ENCODE measurements at regions not wholly inside any gene's neighbourhood (a gene's known extent, or its start where the extent isn't known, plus 50 kb on each side); places are given as distances from the start of the nearest gene placed in this dataset.

DNA sequence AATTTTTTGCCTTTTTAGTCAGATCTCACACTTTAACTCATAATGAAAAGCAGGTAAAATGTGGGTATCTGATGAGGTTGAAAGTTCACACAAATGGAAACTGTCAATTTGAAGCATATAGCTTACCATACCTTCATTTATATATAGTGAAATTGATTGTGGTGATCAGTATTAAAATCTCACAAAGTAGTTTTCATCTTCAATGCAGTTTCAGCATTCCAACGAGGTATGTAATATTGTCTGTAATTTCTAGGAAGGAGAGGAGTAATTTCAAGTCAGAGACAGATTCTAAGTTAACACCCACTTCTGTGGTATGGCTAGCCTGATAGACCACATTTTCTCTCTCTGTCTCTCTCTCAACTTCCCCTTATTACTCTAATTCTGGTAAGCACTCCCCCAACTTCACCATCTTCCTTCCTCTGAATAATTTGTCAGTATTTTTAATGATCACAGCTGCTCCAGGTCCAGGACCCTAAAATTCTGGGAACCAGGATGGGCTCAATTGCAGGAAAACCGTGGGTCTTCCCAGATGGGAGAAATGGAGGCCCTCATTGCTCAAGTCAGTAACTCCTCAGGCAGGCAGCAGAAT, 455.7 kb downstream of the FGF9 start:
- DNase-seq (ENCODE audit: low read depth, low spot score), result no peak

GRCh38 chr13:22127277-22128164, 456.6 kb downstream of the FGF9 start:
- DNase-seq (ENCODE audit: low read depth, low spot score), result no peak

GRCh38 chr13:22128441-22129408, 457.9 kb downstream of the FGF9 start:
- no peak for DNase-seq (ENCODE audit: low read depth, low spot score)

DNA sequence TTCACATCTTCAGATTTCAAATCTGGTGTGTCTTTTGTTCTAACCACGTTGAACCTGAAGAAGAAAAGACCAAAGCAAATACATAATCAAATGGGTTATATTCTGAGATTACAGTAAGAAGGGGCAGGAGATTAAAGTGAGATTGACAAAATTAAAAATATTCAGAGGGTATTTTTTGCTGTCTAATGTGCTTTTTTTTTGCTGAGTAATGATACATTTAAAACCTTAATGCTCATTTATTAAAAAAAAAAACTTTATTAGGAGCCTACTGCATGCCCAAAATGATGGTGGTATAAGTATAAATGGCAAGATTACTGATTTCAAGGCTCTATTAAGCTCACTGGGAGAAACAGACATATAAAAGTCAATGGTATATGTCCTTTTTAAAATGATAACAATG, 459.4 kb downstream of the FGF9 start:
- no peak for DNase-seq (ENCODE audit: low read depth, low spot score)

DNA sequence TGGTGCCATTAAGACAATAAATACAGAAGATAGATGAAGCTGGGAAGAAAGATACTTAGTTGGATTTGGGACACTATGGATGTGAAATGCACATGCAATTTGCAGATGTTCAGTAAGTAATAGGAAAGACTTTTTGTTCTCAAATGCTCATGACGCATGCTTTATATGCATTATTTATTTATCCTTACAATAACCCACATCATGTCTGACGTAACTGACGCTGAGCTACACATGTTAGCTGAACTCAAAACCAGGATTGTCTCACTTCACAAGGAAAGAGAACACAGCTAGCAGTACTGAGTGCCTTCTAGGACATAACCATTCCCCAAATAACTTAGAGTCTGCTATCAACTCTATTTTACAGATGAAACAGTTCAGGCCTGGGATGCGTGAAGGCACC, 463.4 kb downstream of the FGF9 start:
- no peak for DNase-seq (ENCODE audit: low read depth, low spot score)

DNA sequence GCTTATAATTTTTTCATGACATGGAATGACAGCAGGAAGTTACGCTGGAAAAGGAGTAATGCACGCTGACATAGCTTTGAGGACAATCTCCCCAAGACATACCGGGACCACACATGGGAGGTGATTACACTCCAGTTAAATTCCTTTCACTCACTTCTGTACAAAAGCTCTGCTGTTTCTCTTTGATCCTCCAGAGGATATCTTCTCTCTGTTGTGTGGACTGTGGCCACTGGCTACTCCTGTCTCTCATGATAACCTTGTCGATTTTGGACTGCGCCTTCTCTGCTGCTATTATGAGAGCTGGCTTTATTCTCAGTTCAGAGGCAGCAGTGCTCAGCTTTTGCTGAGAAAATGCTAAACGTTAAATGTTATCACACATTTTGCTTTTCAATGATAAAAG, 464.6 kb downstream of the FGF9 start:
- DNase-seq (ENCODE audit: low read depth, low spot score), result no peak

DNA sequence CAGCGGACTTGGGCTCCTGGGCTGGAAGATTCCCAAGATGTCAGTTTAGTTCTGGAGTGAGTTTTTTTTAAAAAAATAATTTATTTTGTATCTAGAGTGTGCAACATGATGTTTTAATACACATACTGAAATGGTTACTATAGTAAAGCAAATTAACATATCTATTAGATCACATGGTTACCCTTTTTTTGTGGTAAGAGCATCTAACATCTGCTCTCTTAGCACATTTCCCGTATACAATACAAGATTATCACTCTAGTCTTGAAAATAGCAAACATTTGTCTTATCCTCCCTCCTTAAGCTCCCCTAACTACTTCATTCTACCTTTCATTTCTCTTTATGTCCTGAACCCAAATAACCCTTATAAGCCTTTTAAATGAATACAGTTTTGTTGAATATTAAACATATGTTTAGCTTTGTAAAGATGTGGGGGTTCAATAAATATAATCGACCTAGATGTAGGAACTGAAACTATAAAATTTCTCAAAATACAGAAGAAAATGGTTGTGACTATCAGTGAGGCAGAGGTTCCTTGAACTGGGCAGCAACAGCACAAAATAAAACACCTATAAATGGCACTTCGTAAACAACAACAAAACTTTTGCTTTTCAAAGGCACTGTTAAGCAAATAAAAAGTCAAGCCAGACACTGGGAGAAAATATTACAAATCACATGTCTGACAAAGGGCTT, 466.6 kb downstream of the FGF9 start:
- no peak for DNase-seq (ENCODE audit: low read depth, low spot score)

DNA sequence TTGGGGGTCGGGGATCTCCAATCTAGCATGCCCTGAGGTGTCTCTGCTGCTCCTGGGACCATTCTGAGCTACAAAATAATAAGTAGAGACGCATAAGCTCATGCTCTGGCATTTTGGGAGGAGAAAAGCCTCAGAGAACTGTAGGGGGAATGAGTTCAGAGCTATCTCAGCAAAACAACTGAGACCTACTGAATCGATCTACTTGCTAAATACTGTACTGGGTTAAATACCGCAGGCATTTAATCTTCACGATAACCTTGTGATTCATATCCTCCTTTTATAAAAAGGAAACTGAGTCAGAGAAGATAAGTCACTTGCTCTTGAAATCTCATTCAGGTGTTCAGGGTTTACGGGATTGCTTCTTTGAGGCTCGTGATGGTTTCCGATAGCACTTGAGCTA, 468.1 kb downstream of the FGF9 start:
- no peak for DNase-seq (ENCODE audit: low read depth, low spot score)

- DNase-seq (ENCODE audit: low read depth, low spot score), result no peak
Observed at GRCh38 chr13:22141716-22142115, 470.8 kb downstream of the FGF9 start.

- no peak for DNase-seq (ENCODE audit: low read depth, low spot score)
Observed at GRCh38 chr13:22143671-22144070, 472.8 kb downstream of the FGF9 start.

GRCh38 chr13:22144806-22145205, 473.9 kb downstream of the FGF9 start:
- no peak for DNase-seq (ENCODE audit: low read depth, low spot score)

DNA sequence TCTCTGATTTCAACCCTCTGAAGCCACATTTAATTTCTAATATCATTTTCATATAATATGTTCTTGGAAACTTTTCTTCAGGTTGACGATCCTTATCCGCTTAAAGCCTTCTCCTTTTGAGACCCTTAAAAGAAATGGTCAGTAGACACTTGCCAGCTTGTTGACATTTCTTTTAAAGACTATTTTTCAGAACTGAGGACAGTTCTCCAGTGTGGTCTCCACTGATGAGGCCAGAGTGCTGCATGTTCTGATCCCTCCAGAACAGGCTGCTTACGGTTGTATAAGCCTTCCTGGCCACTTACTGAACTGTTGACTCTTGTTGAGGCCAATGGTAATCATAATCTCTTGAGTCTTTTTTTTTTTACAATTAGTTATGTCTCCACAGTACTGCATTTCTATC, 477.3 kb downstream of the FGF9 start:
- DNase-seq (ENCODE audit: low read depth, low spot score), result no peak

DNA sequence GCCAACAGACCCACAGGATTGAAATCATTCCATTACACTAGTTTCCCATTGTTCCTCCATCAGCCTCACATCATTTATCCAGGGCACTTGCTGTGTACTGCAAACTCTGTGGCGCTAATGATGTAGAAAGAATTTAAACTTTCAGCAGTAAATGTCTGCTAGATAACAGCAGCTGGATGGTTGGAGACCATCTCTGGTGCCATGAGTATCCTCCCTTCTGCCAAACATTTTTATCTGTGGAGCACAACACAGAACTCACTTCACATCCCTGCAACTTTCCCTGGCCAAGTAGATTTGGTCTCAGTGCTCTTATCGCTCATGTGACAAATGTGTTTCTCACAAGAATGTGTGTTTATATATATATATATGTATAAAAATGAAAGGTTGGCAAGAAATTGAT, 481.9 kb downstream of the FGF9 start:
- DNase-seq (ENCODE audit: low read depth, low spot score), result no peak

- no peak for DNase-seq (ENCODE audit: low read depth, low spot score)
Observed at GRCh38 chr13:22154041-22154440, 483.2 kb downstream of the FGF9 start.

DNA sequence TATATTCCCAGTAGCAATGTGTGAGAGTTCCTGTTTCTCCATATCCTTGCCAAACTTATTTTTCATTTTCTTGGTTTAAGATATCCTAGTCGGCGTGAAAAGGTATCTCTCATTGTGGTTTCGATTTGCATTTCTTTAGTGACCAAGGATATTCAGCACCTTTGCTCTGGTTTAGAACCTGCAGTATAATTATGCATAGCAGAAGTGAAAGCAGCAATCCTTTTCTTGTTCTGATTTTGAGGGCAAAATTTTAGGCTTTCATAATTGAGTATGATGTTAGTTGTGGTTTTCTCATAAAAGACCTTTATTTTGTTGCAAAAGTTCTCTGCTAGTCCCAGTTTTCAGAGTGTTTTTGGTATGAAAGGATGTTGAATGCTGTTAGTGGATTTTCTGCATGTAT, 491.0 kb downstream of the FGF9 start:
- DNase-seq (ENCODE audit: low read depth, low spot score), result no peak

GRCh38 chr13:22162889-22163288, 492.0 kb downstream of the FGF9 start:
- DNase-seq (ENCODE audit: low read depth, low spot score), result no peak

DNA sequence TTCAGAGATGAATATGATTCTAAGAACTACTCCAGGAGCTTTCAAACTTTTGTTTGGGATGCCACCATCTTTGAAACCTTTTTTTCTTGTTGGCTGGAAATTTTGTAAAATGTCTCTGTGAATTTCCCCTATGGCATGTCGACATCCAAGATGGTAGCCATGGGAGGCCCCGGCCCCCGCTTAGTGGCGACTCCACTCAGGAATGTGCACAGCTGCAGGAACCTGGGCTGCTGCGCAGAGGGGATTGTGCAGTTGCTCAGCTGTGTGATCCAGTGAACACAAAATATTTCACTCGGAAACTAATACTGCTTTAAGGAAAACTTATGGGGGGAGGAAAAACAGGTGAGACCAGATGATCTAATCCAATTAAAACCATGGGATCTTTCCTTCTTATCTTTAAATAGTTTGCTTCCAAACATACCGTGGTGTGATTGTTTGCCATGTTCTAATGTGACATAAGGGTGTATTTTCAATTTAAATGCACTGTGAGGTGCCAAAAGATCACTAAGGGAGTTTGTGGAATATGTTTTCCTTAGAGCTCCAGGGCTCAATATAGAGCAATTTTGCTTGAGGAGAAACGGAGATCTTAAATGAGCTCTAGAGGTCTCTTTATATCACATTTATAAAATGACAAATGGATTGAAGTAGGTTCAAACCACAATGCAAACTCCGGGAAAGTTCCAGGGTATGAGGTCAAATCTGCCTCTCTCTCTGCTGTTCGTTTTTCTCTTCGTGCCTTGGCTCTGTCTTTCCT, 497.7 kb downstream of the FGF9 start:
- no peak for DNase-seq (ENCODE audit: low read depth, low spot score)

DNA sequence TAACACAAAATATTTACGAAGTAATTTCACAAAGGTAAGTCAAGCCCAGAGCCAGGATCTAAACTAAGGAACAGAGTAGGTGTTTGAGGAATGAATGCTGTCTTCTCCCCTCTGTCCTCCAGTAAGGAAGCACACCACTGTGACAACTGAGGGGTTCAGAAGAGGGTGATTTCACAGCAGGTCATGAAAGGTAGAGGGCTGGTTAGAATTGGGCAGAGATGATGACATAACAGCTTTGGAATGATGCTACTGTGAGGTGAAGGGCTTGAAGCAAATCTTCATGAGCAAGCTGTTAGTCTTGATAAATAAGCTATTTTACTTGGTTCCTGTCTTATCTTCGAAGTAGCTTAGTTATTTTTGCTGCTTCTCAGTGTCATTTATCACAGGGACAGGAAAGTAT, 498.6 kb downstream of the FGF9 start:
- no peak for DNase-seq (ENCODE audit: low read depth, low spot score)

DNA sequence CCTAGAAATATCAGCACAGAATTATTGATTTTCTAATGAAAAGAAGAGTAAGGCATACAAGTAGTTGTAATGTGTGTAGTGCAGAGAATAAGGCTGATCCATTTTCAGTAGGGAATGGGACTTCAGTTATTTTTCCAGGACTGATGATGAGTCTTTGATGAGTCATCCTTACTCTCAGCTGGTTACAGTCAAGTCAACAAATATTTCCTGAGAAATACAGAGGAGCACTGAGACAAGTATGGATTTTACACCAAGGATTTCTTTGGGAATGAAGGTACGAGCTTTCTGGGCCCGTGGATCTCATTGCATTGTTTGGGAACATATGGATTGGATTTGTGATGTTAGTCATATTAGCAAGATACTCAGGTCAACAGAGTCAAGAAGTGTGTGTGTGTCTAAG, 502.7 kb downstream of the FGF9 start:
- no peak for DNase-seq (ENCODE audit: low read depth, low spot score)

- DNase-seq (ENCODE audit: low read depth, low spot score), result no peak
Observed at GRCh38 chr13:22175241-22175640, 504.4 kb downstream of the FGF9 start.

DNA sequence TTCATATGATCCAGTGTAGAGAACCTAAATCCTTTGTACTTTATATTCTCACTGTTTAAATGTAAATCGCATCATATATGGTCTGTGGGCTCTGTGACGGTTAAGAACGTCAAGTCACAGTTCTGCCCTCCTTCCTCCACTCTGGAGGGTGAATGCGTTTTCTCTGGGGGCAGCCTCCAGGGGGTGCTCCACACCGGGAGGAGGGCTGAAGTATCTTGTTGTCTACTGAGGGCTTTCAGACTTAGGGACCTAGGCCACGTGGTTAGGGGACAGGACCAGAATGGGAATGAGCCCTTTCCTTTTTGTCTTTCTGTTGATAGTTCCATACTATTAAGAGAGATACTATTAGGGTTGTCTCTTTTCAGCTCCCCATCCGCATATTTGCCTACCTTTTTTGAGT, 504.9 kb downstream of the FGF9 start:
- no peak for DNase-seq (ENCODE audit: low read depth, low spot score)

Measured in pulmonary artery endothelial cell (primary cell).